ENCODE measurements at regions not wholly inside any gene's neighbourhood (a gene's known extent, or its start where the extent isn't known, plus 50 kb on each side); places are given as distances from the start of the nearest gene placed in this dataset.

GRCh38 chr20:57053793-57054552 is 212.5 kb downstream of the BMP7 start:
- TF ChIP-seq CTCF (conservative IDR thresholded peaks at IDR 0.05) (no peak), ZFX (IDR thresholded peaks at IDR 0.05) (no peak)
